HPDE6-E6E7 (cell line): ENCODE measurements at regions not wholly inside any gene's neighbourhood (a gene's known extent, or its start where the extent isn't known, plus 50 kb on each side); places are given as distances from the start of the nearest gene placed in this dataset.

Source experiments
- DNase-seq: peaks from one replicate; pipeline ENCODE4 v3.0.0; 2011; ENCODE audit warnings: missing footprints; ENCODE audit errors: extremely low spot score

DNA sequence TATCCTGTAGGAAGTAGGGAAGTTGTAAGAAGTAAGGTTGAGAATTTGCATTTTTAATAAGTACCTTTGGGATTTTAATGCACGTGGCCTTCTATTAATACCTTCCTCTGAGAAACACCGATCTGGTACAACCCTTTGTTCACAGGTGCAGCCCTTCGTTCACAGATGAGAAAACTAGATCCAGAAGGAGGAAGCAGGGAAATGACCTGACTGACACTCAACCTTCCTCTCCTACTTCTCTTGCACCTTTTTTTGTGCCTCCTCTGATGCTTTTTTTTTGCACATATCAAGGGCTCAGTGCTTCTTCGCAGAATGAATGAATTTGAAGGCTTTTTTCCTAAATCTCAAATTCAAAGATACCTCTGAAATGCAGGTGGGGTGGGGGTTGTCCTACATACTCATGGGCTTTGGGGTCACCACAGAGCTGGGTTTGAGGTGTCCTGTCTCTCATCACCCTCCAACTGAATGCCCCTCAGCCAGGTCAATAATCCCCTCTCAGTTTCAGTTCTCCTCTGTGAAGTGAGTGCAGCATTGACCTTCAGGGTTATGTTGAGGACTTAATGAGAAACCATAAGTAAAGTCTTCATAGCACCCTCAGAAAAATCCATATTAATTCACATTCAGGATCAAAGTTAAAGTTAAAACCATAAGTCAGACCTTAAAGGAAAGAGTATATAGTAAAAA is 161.5 kb upstream of the CTNNB1 start:
- DNase-seq = no peak

DNA sequence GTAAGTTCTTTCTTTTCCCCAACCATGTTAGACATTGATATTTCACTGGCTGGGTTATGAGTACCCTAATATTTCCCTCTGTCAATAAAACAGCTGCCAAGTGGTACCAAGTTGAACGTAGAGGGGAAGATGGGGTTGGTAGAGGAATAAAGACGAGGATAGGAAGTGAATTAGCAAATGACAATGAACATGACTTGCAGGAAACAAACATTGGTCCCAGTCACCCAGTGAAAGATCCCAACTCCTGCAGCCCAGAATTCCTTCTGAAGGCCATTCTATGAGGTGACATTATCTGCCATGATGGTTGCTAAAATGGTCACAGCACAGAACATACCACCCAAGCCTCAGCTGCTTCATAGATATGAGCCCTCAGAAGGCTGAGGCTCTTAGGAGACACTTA is 159.0 kb upstream of the CTNNB1 start:
- no peak for DNase-seq

DNA sequence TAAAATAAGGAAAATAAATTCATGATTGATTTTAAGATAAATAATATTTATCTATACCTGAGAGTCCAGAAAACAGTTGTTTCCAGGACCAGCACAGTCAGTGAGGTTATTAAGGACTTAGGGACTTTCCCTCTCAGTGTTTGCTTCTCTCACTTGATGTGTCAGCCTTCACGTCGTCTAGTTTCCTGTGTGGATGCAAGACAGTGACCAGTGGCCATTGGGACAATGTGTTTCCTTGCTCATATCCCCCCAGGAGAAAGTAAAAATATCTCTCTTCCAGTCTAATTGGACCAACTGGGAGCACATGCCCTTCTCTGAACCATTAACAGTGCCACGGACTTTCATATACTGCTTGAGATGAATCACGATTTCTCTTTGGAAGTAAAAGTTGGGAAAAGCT is 157.8 kb upstream of the CTNNB1 start:
- DNase-seq = no peak

DNA sequence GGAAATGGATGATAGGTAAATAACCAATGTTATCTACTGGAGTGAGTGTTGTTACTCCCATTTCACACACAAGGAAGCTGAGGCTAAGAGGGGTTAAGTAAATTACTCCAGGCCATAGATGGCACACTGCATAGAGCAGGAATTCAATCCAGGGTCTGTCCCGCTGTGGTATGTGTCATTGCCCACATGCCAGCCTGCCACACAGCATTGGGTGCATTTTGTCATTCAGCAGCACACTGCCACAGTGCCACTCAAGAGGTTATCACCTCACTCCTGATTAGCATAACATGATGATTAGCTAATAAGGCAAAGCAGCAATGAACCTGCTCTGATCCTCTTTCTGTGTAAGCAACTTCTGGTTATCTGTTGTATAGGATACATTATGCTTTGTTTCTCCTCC is 157.4 kb upstream of the CTNNB1 start:
- no peak for DNase-seq

DNA sequence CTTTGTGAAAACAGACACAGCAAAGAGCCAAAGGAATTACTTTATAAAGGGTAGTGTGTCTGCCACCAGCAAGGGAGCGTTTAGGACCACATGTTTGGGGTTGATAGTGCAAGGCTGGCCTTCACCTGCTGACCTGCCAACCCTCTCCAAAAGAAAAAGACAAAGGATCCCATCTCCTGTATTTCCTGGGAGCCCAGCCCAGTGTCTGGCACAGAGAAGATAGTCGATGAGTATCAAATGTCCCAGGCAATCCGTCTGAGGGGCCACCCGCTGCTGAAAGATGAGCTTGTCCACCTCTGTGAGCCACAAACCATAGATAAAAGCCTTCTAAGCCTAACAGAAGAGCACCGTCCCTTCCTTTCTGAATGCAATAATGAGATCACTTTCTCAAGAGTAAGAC is 154.8 kb upstream of the CTNNB1 start:
- no peak for DNase-seq

DNA sequence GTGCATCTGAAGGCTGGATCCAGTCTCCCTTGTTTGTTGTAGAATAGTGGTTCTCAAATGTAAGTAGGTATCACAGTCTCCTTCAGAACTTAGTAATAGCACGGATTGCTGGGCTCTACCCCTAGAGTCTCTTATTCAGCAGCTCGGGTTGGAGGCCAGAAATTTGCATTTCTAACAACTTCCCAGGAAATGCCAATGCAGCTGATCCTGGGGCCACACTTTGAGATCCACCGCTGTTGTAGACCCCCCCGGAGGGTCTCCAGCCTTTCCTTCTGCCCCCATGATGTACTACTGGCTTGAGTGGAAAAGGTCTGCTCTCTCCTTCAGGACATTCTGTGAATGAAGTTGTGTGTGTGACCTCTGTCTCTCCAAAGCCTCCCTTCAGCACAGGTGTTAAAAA is 153.8 kb upstream of the CTNNB1 start:
- no peak for DNase-seq

DNA sequence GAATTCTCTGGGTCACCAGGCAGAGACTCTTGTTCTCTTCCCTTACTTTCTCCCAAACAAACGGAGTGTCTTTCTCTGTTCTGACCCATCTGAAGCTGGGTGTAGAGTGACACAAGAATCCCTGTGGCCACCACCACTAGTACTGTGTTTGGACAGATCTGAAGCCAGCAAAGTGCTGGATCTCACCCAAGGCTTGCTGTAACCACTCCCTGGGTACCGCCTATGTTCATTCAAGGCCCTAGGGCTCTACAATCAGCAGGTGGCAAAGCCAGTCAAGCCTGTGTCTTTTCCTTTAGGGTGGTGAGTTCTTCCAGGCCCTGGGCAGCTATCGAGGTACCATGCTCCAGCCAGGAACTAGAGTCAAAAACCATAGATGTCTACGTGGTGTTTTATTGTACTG is 149.2 kb upstream of the CTNNB1 start:
- no peak for DNase-seq

DNA sequence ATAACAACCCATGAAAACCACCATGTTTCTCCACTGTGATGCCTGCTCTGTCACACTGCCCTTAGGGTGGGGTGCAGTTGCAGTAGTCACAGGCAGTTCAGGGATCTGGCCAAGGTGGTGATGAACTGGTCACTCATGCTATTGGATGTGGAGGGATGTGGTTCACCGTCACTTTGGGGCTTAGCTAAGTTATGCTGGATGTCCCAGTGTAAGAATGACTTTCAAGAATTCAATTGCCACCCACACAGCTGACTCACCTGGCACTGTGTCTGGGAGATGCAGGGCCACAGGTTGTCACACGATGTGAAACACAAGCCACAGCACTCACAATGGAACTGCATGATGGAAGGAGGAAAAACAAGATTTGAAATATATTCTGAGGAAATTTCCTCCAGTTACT is 146.1 kb upstream of the CTNNB1 start:
- no peak for DNase-seq

DNA sequence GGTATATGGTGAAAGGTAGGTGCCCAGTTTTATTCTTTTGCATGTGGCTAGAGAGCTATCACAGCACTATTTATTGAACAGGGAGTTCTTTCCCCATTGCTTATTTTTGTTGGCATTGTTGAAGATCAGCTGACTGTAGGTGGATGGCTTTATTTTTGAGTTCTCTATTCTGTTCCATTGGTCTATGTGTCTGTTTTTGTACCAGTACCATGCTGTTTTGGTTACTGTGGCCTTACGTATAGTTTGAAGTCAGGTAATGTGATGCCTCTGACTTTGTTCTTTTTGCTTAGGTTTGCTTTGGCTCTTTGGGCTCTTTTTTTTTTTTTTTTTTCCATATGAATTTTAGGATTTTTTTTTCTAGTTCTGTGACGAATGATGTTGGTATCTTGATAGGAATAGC is 139.2 kb upstream of the CTNNB1 start:
- DNase-seq = no peak

DNA sequence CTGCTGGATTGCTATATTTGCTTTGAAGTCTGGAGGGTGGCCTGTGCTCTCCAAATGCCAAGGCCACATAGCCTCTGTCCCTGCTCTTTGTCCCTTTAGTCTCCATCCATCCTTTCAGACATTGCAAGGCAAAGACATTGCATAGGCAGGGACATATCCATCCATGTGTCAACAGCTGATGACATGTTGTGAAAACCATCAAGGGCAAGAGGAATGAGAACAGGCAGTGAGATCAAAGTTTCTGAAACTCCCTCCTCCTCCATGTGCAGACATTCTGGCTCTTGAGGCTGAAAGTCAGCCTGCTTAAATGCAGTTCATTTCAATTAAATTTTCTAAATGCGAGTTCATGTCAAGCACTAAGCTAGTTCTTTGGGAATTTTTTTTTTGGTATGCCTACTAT is 135.2 kb upstream of the CTNNB1 start:
- DNase-seq = no peak

DNA sequence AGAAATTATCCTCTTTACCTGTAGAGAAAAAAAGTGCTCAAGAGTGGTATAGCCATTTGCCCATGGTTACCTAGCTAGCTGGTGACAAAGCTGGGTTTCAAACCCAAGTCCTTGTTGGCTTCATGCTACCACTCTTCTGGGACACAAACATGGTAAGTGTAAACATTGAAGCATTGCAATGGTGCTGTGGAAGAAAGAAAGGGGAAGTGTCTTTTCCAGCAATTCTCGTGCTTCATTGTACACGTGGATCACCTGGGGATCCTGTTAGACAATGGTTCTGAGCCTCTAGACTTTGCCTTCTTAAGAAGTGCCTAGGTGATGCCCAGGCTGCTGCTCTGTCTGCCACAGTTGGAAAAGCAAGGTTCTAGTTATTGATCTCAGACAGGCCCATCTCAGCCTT is 134.8 kb upstream of the CTNNB1 start:
- DNase-seq = no peak

DNA sequence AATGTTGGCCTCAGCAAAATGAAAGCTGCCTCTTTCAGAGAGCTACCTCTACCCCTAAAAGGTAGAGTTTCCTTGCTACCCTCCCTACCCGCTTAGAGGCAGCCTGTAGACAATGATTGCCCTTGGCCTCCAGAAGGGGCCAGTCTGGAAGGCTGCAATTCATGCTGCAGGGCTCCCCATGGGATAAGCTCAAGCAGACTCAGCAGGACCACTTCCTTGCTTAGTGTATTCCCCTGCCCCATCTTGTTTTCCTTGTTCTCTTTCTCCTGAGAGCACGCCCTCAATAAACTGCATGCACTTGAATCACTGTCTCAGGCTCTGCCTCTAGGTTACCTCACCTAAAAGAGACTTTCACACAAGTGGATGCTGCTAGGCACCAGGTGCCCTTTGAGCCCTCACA is 134.0 kb upstream of the CTNNB1 start:
- no peak for DNase-seq

DNA sequence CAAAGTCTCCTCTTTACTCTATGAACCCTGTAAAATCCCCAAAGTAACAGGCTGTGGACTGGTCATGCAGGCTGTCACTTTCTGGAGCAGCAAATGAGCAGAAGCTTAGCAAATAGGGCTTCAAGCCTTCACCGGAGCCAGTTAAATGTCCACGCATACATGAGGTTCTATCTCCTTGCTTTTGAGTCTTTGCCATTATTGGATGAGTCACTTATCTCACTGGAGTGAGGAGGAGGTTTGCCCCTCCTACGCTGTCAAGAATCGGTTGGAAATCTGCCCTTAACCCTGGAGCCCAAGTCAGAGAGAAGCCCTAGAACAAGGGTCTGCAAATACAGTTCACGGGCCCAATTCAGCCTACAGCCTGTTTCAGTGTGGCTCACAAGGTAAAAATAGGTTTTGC is 126.1 kb upstream of the CTNNB1 start:
- DNase-seq = no peak

DNA sequence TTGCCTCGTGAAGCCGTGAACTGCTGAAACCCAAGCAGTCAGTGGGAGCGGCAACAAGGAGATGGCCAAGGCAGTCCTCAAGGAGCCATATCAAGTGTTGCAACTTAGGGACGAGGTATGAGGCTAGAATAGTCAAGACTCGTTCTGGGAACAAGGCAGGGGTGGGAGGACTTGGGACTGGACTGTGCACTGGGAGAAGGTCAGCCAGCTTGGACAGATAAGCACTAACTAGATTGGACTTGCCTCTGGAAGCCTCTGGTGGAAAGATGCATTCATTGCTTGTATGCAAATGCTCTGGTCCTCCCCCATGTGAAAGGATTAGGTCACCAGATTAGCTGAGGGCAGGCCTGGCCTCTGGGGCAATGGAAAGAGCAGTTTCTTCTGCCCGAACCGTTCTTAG is 123.3 kb upstream of the CTNNB1 start:
- peak; percentile 1 for DNase-seq

DNA sequence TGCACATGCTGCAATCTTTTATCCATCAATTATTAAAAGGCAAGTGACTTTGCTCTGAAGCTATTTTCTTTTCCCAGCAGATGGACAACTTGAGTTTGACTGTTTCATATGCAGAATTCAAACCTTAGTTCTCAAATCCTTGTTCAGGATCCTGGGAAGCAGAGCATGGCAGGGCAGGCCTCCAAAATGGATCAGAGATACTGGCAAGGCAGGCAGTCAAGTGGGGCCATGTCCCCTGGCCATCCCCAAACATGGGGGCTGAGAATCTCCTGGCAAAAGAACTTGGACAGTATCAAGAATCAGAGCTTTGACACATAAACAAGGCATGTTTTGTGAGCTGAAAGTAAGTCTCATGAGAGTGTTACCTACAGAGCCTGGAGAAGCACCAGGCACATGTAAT is 122.9 kb upstream of the CTNNB1 start:
- DNase-seq = no peak

DNA sequence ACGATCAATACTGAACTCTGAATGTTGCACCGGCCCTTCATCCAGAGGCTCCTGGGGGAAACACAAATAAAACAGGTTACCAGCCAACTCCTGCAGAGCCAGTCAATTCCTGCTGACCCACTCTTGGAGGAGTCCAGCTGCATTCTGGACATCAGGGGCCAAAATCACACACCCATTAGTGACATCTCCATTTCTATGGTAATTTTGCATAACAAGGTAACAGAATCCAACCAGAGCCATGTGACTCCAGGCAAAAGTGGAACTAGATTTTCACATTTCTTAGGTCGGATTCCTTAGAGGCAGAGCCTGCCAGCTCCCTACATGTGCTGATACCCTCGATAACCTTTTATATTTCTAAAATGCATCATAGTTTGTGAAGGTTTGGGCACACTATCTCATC is 119.2 kb upstream of the CTNNB1 start:
- no peak for DNase-seq

DNA sequence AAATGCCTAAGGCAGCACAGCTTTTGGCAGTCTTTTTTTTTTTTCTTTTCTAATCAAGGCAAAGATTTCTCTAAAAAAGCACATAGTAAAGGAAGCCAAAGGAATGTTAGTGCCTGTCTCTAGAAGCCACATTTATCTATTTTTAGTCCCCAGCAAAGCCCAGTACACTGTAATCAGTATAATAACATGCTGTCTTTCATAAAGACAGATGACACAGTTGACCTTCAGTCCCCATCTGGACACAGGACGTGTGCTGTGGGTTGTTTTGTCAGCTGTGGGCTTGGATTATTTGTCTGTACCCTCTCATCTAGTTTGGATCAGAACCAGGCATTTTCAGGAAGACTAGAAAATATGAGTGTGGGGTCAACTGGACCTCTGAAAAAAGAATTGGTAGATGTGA is 110.4 kb upstream of the CTNNB1 start:
- no peak for DNase-seq

DNA sequence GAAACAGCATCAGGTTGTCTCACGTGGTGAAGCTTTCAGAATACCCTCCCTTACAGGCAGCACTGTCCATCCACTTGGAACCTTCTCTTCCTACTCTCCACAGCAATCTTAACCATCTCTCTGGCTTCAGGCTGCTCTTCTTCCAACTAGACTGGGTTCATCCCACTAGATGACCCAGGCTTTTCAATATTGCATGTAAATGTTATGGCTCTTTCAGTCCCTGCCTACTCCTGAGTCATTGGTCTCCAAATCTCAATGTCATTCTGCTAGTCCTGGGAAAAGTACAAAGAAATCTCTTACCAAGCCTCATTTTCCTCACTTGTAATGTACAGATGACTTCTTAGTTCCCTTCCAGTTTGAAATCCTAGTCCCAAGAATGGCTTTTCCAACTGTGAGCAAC is 109.7 kb upstream of the CTNNB1 start:
- DNase-seq = no peak

DNA sequence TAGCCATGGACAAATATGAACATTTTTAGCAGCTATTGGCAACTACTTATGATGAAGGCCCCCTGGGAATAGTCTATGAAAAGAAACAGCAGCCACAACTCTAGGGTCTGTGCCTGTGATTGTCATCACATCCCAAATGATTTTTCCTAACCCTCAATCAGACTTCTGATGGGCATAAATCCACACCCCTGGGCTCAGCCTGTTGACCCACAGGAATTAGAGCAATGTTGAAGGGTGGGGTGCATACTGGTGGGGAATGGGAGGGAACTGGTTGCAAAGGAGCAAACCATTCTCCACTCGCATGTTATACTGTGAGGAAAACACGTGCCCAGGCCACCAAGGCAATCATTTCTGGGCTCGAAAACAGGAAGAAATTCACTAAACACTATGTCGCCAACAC is 106.5 kb upstream of the CTNNB1 start:
- DNase-seq = no peak

DNA sequence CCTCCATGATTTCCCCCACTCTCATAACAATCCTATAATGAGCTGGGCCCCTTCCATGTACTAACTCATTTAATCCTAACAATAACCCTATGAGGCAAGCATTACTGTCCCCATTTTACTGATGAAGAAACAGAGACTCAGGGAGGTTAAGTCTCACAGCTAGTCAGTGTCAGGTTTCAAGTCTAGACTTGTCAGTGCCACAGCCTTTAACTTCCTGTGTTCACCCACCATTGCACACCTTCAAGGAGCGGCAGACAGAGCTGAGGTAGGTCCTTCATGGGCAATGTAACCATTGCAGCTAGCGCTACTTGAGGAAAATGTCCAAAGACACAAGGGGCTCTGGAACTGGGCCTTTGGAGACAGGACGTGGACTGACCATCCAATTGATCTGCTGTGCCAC is 105.8 kb upstream of the CTNNB1 start:
- no peak for DNase-seq

DNA sequence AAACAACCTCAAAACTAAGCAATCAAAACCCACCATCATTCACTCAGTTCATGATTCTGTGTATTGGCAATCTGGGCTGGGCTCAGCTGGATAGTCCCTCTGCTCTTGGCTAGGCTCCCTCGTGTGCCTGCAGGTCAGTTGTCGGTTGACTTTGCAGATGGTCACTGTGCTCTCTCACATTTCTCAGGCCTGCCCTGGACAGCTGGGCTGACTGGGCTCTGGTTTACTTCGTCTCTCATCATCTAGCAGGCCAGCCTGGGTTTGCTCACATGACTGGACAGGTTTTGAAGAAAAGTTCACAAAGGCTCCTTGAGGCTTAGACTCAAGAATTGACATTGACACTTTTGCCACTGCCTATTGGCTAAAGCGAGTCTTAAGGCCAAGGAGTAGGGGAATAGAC is 105.0 kb upstream of the CTNNB1 start:
- no peak for DNase-seq

DNA sequence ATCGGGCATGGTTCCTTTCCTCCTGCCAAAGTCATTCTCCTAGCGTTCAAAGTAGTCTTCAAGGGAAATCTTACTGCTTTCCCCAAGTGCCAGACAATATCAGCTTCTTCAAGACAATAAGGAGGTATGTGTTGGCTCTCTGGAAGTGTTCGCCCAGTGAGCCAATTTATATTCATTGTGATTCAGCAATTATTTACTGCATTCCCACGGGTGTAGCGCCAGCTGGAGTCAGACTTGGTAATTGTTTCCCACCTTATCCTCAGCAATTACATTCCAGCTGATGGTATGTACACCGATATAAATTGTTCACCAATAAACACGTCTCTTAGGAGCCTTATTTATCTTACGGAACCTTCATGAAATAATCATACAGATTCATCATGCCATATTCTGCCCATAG is 103.6 kb upstream of the CTNNB1 start:
- no peak for DNase-seq

DNA sequence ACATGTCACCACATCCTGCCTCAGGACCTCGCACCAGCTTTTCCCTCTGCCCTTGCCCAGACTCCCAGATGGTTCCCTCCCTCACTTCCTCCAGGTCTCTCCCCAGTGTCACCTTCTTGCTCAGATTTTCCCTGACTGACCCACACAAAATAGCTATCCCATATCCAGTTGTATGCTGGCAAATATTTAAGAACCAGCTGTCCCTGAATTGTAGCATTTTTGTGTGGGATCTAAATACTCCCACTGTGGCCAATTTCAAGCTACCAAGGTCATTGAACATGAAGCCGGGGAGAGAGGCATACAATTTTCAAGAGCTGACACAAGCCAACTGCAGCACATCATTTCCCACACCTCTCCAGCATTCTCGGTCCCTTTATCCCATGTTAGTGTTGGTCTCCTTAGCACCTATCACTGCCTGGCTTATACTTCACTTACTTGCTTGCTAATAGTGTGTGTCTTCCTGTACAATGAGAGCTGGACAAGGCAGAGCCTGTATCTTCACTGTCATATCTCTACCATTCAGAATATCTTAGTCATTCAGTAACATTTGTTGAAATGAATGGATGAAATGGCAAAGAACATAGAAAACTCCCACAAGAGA is 101.3 kb upstream of the CTNNB1 start:
- no peak for DNase-seq

DNA sequence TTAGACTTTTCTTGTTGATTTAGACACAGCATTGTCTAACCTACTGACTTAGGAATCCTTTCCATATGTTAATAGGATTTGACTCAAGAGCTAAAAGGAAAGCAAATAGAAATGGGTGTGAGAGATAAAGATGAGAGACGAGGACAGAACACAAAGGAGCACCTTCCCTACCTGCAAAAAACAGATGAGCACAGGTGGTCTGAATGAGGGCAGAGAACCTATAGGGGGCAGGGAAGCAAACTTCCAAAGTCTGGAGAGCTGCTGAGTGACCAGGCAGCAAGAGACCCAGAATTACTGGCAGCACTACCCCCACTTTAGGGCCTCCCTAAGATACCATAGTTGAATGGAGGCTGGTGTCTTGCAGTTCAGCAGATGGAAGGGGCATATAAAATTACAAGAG is 98.1 kb upstream of the CTNNB1 start:
- no peak for DNase-seq
